Pancreas (tissue), 10 donors: ENCODE measurements at regions not wholly inside any gene's neighbourhood (a gene's known extent, or its start where the extent isn't known, plus 50 kb on each side); places are given as distances from the start of the nearest gene placed in this dataset.
A peak's percentile ranks its signal among the peaks of the same experiment; 100 is the strongest.

Experiments used
- ATAC-seq, 4 donors: fragments of 200-7000 bp; cut with Tn5 transposase; one replicate each; pipeline versions ENCODE4 v1.8.0 to v1.9.1; 2020; ENCODE audit warnings: mild to moderate bottlenecking in 4 of 4, moderate library complexity in 4 of 4
- DNase-seq, 6 donors: peaks; one replicate each; pipeline ENCODE4 v3.0.0-alpha.2; 2020
- FAIRE-seq: peaks from 2 replicates; lab custom pipeline; 2012; peaks lifted over from hg19 to GRCh38; lab: Jason Lieb, UNC
- H3K27ac ChIP-seq, 4 donors: fragments of 200-600 bp; sonication (generic); 1 replicate in 3 of 4; 2 replicates in 1 of 4; pipeline versions ENCODE4 v1.5.0 to v1.8.0; 2020
- H3K27me3 ChIP-seq, 4 donors: fragments of 200-600 bp; one replicate each; pipeline ENCODE4 v1.8.0; 2021
- H3K36me3 ChIP-seq, 3 donors: fragments of 200-600 bp; sonication (generic) in 1 of 3; one replicate each; pipeline versions ENCODE4 v1.5.0 to v1.8.0; 2020 to 2021
- H3K4me1 ChIP-seq, 3 donors: fragments of 200-600 bp; one replicate each; pipeline ENCODE4 v1.8.0; 2021
- H3K4me3 ChIP-seq, 4 donors: fragments of 200-600 bp; sonication (generic) in 2 of 4; one replicate each; pipeline versions ENCODE4 v1.5.0 to v1.8.0; 2020 to 2021
- H3K9me3 ChIP-seq, 4 donors: fragments of 200-600 bp; one replicate each; pipeline ENCODE4 v1.8.0; 2021
- WGBS, 2 donors: extraction: QIAGEN DNeasy Blood & Tissue Kit; methylation state at CpG; one replicate each; pipeline ENCODE4 v1.1.7; 2013; 5-methylcytosine and 5-hydroxymethylcytosine counted together
- intact Hi-C, 3 donors: fragments of 100-400 bp; cut with DNase I; formaldehyde crosslinking; loops; one replicate each; pipeline versions ENCODE4 v1.11.1 to v1.14.2; 2022
- TF ChIP-seq, protein P1 (sequence below), 4 donors: fragments of 200-600 bp; sonication (generic) in 3 of 4; IDR thresholded peaks; one replicate each; pipeline versions ENCODE4 v1.5.0 to v1.8.0; 2021; ENCODE audit warnings: antibody characterized with exemption in 4 of 4
- donor health status: healthy with polysubstance abuse.
- donor health status: DM: no; HTN: no; CAD: no; lungs with moderate emphysema.
- donor health status: DM: no; HTN: no; CAD: no.
- donor health status: control.
- donor health status: control.
- donor health status: Bipolar disorder and iron deficiency.
- donor health status: DM: yes; HTN: yes; CAD: no.
- donor health status: DM: no; HTN: no; CAD: no.
- donor health status: DM: no; HTN: no; CAD: no.
- donor health status: DM: yes; HTN: yes; CAD: no.

DNA sequence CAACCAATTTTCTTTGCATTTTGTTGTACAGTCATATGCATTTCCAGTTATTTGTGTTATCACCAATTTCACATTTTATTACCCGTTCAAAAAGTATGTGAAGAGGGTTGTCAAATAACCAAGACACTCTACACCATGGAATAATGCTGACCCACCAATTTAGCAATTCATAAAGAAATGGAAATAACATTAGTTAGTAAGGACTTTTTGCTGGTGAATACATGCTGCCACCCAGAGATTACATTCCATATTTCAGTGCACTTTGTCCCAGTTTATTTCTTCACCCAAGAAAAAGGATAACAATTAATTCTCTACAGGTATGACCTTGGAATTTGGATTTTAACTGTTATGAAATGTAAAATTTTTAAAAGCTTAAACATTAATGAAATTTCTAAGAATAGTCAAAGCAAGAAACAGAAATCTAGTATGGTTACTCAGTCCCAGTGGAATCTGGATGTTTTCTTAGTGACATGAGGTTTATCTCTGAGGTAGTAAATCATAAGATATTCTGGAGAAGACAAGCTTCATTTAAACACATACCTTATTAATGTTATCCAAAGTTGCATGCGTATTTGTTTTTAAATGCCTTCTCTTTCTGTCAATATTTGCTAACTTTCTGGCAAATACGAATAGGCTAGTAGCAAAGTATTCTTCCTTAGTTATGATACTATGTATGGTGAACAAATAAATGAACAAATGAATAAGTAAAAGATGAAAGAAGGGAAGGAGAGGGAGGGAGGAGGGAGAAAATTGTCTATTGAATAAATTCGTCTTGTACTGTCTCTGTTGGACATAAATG, 100.6 kb downstream of the CETN3 start:
- WGBS, 2 donors, result 18 to 20% methylated on average over 4 of the region's 4 CpGs

GRCh38 chr5:90307782-90308181, 101.8 kb downstream of the CETN3 start:
- Histone ChIP-seq H3K36me3 (no peaks in the 10 kb centered on the region), H3K4me3 (no peak overlapping the region), H3K4me1 (peaks cover 0 to 8% (median 7%) of the 10 kb centered on the region in 3 donors), H3K9me3 (no peaks in the 10 kb centered on the region), H3K27ac (no peak overlapping the region), H3K27me3 (no peaks in the 10 kb centered on the region)
- FAIRE-seq (no peak), DNase-seq (no peak), ATAC-seq (no peak)
- TF ChIP-seq, protein P1, sequence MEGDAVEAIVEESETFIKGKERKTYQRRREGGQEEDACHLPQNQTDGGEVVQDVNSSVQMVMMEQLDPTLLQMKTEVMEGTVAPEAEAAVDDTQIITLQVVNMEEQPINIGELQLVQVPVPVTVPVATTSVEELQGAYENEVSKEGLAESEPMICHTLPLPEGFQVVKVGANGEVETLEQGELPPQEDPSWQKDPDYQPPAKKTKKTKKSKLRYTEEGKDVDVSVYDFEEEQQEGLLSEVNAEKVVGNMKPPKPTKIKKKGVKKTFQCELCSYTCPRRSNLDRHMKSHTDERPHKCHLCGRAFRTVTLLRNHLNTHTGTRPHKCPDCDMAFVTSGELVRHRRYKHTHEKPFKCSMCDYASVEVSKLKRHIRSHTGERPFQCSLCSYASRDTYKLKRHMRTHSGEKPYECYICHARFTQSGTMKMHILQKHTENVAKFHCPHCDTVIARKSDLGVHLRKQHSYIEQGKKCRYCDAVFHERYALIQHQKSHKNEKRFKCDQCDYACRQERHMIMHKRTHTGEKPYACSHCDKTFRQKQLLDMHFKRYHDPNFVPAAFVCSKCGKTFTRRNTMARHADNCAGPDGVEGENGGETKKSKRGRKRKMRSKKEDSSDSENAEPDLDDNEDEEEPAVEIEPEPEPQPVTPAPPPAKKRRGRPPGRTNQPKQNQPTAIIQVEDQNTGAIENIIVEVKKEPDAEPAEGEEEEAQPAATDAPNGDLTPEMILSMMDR (IDR thresholded peaks at IDR 0.05), result no peak
- intact Hi-C loops, result no loop called here
- WGBS, 2 donors, result 23 to 24% methylated on average over 1 of the region's 1 CpG

More for the DNA sequence above, 100.6 kb downstream of the CETN3 start:
- intact Hi-C loops, result no loop called here
- no peaks in the 10 kb centered on the region for H3K36me3 ChIP-seq
- H3K9me3 ChIP-seq, result no peaks in the 10 kb centered on the region
- DNase-seq, result no peak
- no peak overlapping the region for H3K4me3 ChIP-seq
- peak in 1 of 4 donors; percentile 23 for ATAC-seq
- no peak overlapping the region for H3K27ac ChIP-seq
- FAIRE-seq, result peak; percentile 59
- peaks cover 0 to 8% (median 7%) of the 10 kb centered on the region in 3 donors for H3K4me1 ChIP-seq
- no peaks in the 10 kb centered on the region for H3K27me3 ChIP-seq
- TF ChIP-seq, protein P1 (IDR thresholded peaks at IDR 0.05), result no peak

DNA sequence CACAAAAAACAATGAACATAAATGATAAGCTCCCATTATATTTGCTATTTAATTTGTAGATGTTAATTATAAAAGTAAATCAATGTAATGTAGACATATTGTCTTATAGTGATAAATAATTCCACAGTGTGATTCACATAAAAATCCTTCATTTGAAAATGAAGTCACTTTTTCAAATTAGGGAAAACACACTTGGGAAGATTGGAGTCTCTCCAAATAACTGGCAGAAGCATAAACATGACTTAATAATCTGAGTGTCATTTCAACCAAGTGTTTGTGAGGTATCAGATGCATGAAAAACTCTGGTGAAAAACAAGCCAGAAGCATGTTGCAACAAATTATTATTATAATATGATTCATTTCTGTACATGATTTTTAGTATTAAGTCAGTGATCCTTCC, 102.2 kb downstream of the CETN3 start:
- TF ChIP-seq, protein P1 (IDR thresholded peaks at IDR 0.05), result no peak
- intact Hi-C loops, result no loop called here
- FAIRE-seq (no peak), DNase-seq (no peak), ATAC-seq (no peak)
- H3K36me3 ChIP-seq, result no peaks in the 10 kb centered on the region
- no peak overlapping the region for H3K27ac ChIP-seq
- H3K4me1 ChIP-seq, result peaks cover 0 to 8% (median 7%) of the 10 kb centered on the region in 3 donors
- no peak overlapping the region for H3K4me3 ChIP-seq
- H3K9me3 ChIP-seq, result no peaks in the 10 kb centered on the region
- no peaks in the 10 kb centered on the region for H3K27me3 ChIP-seq

GRCh38 chr5:90306613-90307012, 102.9 kb downstream of the CETN3 start:
- intact Hi-C loops, result no loop called here
- no peaks in the 10 kb centered on the region for H3K36me3 ChIP-seq
- H3K4me3 ChIP-seq, result no peak overlapping the region
- H3K27me3 ChIP-seq, result no peaks in the 10 kb centered on the region
- no peak for ATAC-seq
- H3K9me3 ChIP-seq, result no peaks in the 10 kb centered on the region
- TF ChIP-seq, protein P1 (IDR thresholded peaks at IDR 0.05), result no peak
- no peak for FAIRE-seq
- no peak overlapping the region for H3K27ac ChIP-seq
- DNase-seq, result no peak
- H3K4me1 ChIP-seq, result peaks cover 0 to 8% (median 7%) of the 10 kb centered on the region in 3 donors

DNA sequence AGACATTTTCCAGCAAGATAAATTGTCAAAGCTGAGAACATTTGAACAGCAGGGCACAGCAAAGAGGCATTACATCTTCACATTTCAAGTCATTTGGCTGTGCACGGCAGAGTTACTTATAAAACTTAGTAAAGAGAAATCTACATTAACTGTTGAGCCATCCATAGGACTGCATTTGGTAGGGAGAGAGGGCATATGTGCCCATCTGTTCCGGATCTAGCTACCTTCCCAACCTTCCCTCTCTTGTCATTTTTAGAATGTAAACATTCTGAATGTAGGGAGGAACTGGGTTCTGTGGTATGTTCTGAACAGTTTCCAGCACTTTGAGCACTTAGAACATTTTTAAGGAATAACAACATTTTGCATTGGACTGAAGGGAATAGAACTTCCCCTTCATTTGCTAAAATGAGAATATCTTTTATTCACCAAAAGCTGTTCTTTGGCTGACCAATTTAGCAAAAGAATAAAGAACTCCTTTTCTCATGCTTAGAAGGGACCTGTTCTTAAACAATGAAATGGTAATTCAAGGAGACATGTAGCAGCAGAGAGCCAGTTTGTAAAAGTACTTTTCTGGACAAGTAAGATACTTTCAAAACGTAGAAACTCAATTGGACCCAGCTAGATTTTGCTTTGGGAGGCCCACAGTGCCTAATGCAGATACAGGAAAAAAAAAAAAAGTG, 104.4 kb downstream of the CETN3 start:
- no peak overlapping the region for H3K27ac ChIP-seq
- no peaks in the 10 kb centered on the region for H3K36me3 ChIP-seq
- H3K4me1 ChIP-seq, result peaks cover 0 to 8% (median 7%) of the 10 kb centered on the region in 3 donors
- DNase-seq (no peak), FAIRE-seq (no peak), ATAC-seq (no peak)
- H3K27me3 ChIP-seq, result no peaks in the 10 kb centered on the region
- no peaks in the 10 kb centered on the region for H3K9me3 ChIP-seq
- intact Hi-C loops, result no loop called here
- TF ChIP-seq, protein P1 (IDR thresholded peaks at IDR 0.05), result no peak
- WGBS, 2 donors, result 48 to 52% methylated on average over 3 of the region's 3 CpGs
- no peak overlapping the region for H3K4me3 ChIP-seq
